Neural progenitor cell (in vitro differentiated cells): ENCODE measurements at regions not wholly inside any gene's neighbourhood (a gene's known extent, or its start where the extent isn't known, plus 50 kb on each side); places are given as distances from the start of the nearest gene placed in this dataset.

ENCODE experiments used
- DNase-seq: peaks from one replicate; pipeline ENCODE4 v3.0.0-alpha.2; 2016; ENCODE audit warnings: low spot score
- H2AFZ ChIP-seq: fragments of 200-600 bp; sonication (generic); replicated peaks from 2 replicates; pipeline ENCODE4 v1.6.1; 2016; ENCODE audit warnings: antibody characterized with exemption
- H3F3A ChIP-seq: fragments of 200-600 bp; sonication (generic); 2 replicates; pipeline ENCODE4 v1.6.1; 2016; ENCODE audit warnings: antibody characterized with exemption, low read depth
- H3K27ac ChIP-seq: fragments of 200-600 bp; sonication (generic); 2 replicates; pipeline ENCODE4 v1.5.1; 2016; ENCODE audit warnings: mild to moderate bottlenecking
- H3K27me3 ChIP-seq: fragments of 200-600 bp; sonication (generic); 2 replicates; pipeline ENCODE4 v1.6.1; 2016; ENCODE audit warnings: mild to moderate bottlenecking, moderate library complexity
- H3K36me3 ChIP-seq: fragments of 200-600 bp; sonication (generic); 2 replicates; pipeline ENCODE4 v1.5.1; 2016
- H3K4me1 ChIP-seq: fragments of 200-600 bp; sonication (generic); 2 replicates; pipeline ENCODE4 v1.6.1; 2016; ENCODE audit warnings: mixed run types
- H3K4me2 ChIP-seq: fragments of 200-600 bp; sonication (generic); 2 replicates; pipeline ENCODE4 v1.6.1; 2016
- H3K4me3 ChIP-seq: fragments of 200-600 bp; sonication (generic); 2 replicates; pipeline ENCODE4 v1.5.1; 2016
- H3K79me2 ChIP-seq: fragments of 200-600 bp; sonication (generic); 2 replicates; pipeline ENCODE4 v1.6.1; 2016; ENCODE audit warnings: low read depth
- H3K9ac ChIP-seq: fragments of 200-600 bp; sonication (generic); 2 replicates; pipeline ENCODE4 v1.6.1; 2016
- H3K9me3 ChIP-seq: fragments of 200-600 bp; sonication (generic); 2 replicates; pipeline ENCODE4 v1.5.1; 2016; ENCODE audit warnings: low read depth
- H4K20me1 ChIP-seq: fragments of 200-600 bp; sonication (generic); 2 replicates; pipeline ENCODE4 v1.6.1; 2016; ENCODE audit warnings: low read depth
- H3K27ac Mint-ChIP-seq: 3 replicates; pipeline ENCODE4 v1.8.0; 2021; ENCODE audit warnings: mixed read lengths
- H3K27me3 Mint-ChIP-seq: 2 replicates; pipeline ENCODE4 v1.8.0; 2022; ENCODE audit warnings: low read depth, mild to moderate bottlenecking, inconsistent platforms, moderate library complexity, mixed read lengths; ENCODE audit not compliant: insufficient read depth
- H3K36me3 Mint-ChIP-seq: 3 replicates; pipeline ENCODE4 v1.8.0; 2021; ENCODE audit warnings: mixed read lengths
- H3K4me1 Mint-ChIP-seq: 3 replicates; pipeline ENCODE4 v1.8.0; 2021; ENCODE audit warnings: mixed read lengths
- H3K4me3 Mint-ChIP-seq: 3 replicates; pipeline ENCODE4 v1.8.0; 2021; ENCODE audit warnings: mild to moderate bottlenecking, moderate library complexity, mixed read lengths
- H3K9me3 Mint-ChIP-seq: 3 replicates; pipeline ENCODE4 v1.8.0; 2020; ENCODE audit warnings: mixed read lengths
- CTCF ChIP-seq: fragments of 200-600 bp; sonication (generic); IDR thresholded peaks from 2 replicates; pipeline ENCODE4 v1.5.1; 2017; ENCODE audit warnings: antibody characterized with exemption, mild to moderate bottlenecking
- EZH2 ChIP-seq: fragments of 200-600 bp; sonication (generic); IDR thresholded peaks from 2 replicates; pipeline ENCODE4 v1.6.1; 2017; ENCODE audit warnings: antibody characterized with exemption, mild to moderate bottlenecking, moderate library complexity
- EZH2phosphoT487 ChIP-seq: fragments of 200-600 bp; sonication (generic); IDR thresholded peaks from 2 replicates; pipeline ENCODE4 v1.6.1; 2017; ENCODE audit warnings: antibody characterized with exemption

- Histone ChIP-seq H3K27me3 (no peaks in the 10 kb centered on the region), H3K4me2 (no peak overlapping the region), H3K36me3 (no peaks in the 10 kb centered on the region), H3K9ac (no peak overlapping the region), H3K79me2 (no peaks in the 10 kb centered on the region), H3K4me1 (no peaks in the 10 kb centered on the region), H3K9me3 (no peaks in the 10 kb centered on the region), H3F3A (peaks cover 10% of the 10 kb centered on the region), H4K20me1 (no peaks in the 10 kb centered on the region), H3K4me3 (no peak overlapping the region), H2AFZ (no peak overlapping the region), H3K27ac (no peak overlapping the region)
- TF ChIP-seq CTCF (no peak), EZH2 (no peak), EZH2phosphoT487 (no peak)
- Mint-ChIP-seq H3K27ac (no peak overlapping the region), H3K36me3 (no peaks in the 10 kb centered on the region), H3K27me3 (no peaks in the 10 kb centered on the region), H3K9me3 (no peaks in the 10 kb centered on the region), H3K4me3 (no peak overlapping the region), H3K4me1 (no peaks in the 10 kb centered on the region)
- DNase-seq: no peak
Measured at GRCh38 chr6:14992382-14992781, 253.5 kb upstream of the JARID2 start.

GRCh38 chr6:14995208-14995607, 250.7 kb upstream of the JARID2 start:
- H3K4me1 Mint-ChIP-seq: no peaks in the 10 kb centered on the region
- Histone ChIP-seq H3K27me3 (no peaks in the 10 kb centered on the region), H3K9ac (no peak overlapping the region), H3K79me2 (no peaks in the 10 kb centered on the region), H3K4me1 (no peaks in the 10 kb centered on the region), H4K20me1 (no peaks in the 10 kb centered on the region), H2AFZ (peak overlapping the region; percentile 79), H3K4me2 (no peak overlapping the region), H3K4me3 (no peak overlapping the region), H3K9me3 (no peaks in the 10 kb centered on the region), H3K36me3 (no peaks in the 10 kb centered on the region), H3K27ac (no peak overlapping the region), H3F3A (peaks cover 10% of the 10 kb centered on the region)
- H3K36me3 Mint-ChIP-seq: no peaks in the 10 kb centered on the region
- H3K4me3 Mint-ChIP-seq: no peak overlapping the region
- H3K9me3 Mint-ChIP-seq: no peaks in the 10 kb centered on the region
- H3K27me3 Mint-ChIP-seq: no peaks in the 10 kb centered on the region
- no peak for TF ChIP-seq CTCF
- no peak for TF ChIP-seq EZH2phosphoT487
- TF ChIP-seq EZH2: no peak
- H3K27ac Mint-ChIP-seq: no peak overlapping the region
- DNase-seq: peak; percentile 22

GRCh38 chr6:14995966-14996602, 249.8 kb upstream of the JARID2 start:
- Histone ChIP-seq H4K20me1 (no peaks in the 10 kb centered on the region), H3K4me1 (no peaks in the 10 kb centered on the region), H3K27me3 (no peaks in the 10 kb centered on the region), H3K4me2 (no peak overlapping the region), H2AFZ (no peak overlapping the region), H3K79me2 (no peaks in the 10 kb centered on the region), H3K9me3 (no peaks in the 10 kb centered on the region), H3K36me3 (no peaks in the 10 kb centered on the region), H3F3A (peaks cover 10% of the 10 kb centered on the region), H3K27ac (no peak overlapping the region), H3K9ac (no peak overlapping the region), H3K4me3 (no peak overlapping the region)
- no peak for DNase-seq
- H3K36me3 Mint-ChIP-seq: no peaks in the 10 kb centered on the region
- H3K27ac Mint-ChIP-seq: no peak overlapping the region
- no peak overlapping the region for H3K4me3 Mint-ChIP-seq
- H3K9me3 Mint-ChIP-seq: no peaks in the 10 kb centered on the region
- no peaks in the 10 kb centered on the region for H3K27me3 Mint-ChIP-seq
- TF ChIP-seq EZH2phosphoT487 (no peak), EZH2 (no peak), CTCF (no peak)
- no peaks in the 10 kb centered on the region for H3K4me1 Mint-ChIP-seq
